ENCODE measurements at regions not wholly inside any gene's neighbourhood (a gene's known extent, or its start where the extent isn't known, plus 50 kb on each side); places are given as distances from the start of the nearest gene placed in this dataset.

GRCh38 chr13:103762523-103762922, 696.3 kb upstream of the SLC10A2 start:
- no peak for DNase-seq

- DNase-seq: no peak
These were observed 693.1 kb upstream of the SLC10A2 start for GRCh38 chr13:103759361-103759760.

- DNase-seq: no peak
These were observed 692.0 kb upstream of the SLC10A2 start for GRCh38 chr13:103758222-103758621.

DNA sequence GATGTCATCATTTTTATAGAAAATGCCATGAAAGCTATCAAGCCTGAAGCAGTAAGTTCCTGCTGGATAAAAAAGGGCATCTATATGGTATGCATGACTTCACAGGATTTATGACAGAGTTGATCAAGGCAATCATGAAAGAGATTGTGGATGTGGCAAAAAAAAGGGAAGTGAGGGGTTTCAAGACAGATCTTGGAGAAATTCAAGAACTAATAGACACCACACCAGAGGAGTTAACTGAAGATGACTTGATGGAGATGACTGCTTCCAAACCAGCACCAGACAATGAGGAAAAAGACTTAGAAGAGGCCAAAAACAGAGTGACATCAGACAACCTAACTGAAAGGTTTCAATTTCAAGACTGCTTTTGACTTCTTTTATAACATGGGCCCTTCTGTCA, 691.1 kb upstream of the SLC10A2 start:
- DNase-seq: no peak

GRCh38 chr13:103754783-103755182, 688.6 kb upstream of the SLC10A2 start:
- no peak for DNase-seq

- no peak for DNase-seq
These were observed 668.6 kb upstream of the SLC10A2 start for GRCh38 chr13:103734837-103735236.

- DNase-seq: no peak
These were observed 665.7 kb upstream of the SLC10A2 start for GRCh38 chr13:103731959-103732358.

DNA sequence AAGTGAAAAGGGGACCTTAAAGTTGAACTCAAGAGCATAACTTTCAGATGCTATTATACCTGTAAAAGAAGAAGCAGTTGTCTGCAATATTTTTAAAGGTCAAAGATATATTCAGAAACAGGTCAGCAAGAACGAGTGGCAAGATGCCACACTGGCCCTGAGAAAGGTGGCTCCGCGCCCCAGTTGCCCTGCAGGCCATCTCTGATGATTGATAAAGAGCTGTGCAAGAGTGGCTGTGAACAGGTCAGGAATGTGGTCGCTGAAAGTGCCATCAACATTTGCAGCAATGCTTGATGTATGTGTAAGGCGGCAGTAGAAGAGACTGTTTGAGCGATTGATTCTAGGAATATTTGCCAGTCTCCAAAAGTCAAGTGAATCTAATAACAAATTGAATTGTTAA, 664.2 kb upstream of the SLC10A2 start:
- DNase-seq: no peak

DNA sequence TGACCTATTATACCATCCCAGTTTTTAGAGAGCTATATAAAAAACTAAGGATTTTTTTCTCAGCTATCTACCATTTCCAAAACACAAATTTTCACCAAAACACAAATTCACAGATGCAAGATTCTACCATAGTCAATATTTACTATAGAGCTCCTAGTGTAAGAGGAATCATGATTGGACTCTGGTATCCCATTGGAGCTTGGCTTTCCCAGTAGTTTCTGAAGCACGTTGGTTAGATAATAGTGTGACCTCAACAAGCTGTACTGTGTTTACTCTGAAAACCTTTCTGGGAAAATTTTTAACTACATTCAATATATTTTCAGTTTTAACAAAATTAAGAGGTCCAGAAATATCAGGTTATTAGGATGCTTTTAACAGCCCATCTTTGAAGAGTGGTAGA, 660.6 kb upstream of the SLC10A2 start:
- DNase-seq: no peak

- no peak for DNase-seq
These were observed 650.5 kb upstream of the SLC10A2 start for GRCh38 chr13:103716718-103717117.

GRCh38 chr13:103715335-103715734, 649.1 kb upstream of the SLC10A2 start:
- DNase-seq: no peak

DNA sequence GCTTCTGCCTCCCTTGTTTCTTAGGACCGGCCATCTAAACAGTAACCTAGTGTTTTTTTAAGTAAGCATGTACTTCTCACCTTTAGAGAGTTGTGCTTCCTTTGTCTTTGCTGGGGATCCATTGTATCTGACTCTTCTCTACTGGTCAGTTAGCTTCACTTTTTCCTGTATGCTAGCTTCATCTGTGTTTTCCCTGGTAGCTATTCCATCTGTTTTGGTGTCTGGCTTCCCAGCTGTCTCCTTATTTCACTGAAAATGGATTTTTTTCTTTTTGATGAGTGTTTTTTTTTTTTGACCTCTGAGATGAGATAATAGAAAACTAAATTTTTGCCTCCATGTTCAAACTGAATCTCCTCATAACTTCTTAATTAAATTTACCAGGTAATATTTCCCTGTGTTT, 637.0 kb upstream of the SLC10A2 start:
- DNase-seq: no peak

DNA sequence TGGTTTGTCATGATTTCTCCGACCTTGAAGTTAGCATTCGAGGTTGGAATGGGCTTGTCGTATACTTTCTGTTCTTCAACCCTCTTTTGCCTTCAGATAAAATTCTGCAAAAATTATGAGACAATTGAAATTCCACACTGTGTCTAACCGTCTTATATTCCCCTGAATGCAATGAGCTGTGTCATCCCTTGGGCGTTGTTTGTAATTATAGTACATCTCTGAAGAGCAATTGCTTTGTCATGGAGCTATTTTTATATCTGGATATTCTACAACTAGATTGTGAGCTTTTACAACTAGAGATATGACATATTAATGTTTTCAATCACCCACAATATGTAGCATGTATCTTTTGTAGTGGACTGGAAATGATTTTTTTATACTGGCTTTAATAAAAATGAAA, 631.8 kb upstream of the SLC10A2 start:
- no peak for DNase-seq

DNA sequence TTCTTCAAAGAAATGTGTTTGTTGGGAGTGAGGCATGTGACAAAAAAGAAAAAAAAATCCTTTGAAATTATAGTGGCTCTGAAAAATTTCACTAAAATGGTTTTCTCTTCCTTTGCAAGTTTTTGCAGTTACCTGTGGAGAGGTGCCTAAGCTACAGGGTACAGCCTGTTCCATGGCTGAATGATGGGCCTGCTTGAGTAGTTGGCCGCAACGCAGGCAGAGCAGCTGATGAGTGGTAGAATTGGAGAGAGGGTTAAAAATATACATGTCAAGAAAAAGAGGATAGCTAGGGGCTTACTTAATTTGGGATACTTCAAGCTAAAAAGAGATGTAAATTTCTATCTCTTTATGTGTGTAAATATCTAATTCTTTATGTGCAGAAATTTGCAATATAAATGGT, 629.1 kb upstream of the SLC10A2 start:
- no peak for DNase-seq

- peak; percentile 18 for DNase-seq
These were observed 628.3 kb upstream of the SLC10A2 start for GRCh38 chr13:103694471-103694870.

- peak; percentile 45 for DNase-seq
These were observed 627.8 kb upstream of the SLC10A2 start for GRCh38 chr13:103694033-103694432.

DNA sequence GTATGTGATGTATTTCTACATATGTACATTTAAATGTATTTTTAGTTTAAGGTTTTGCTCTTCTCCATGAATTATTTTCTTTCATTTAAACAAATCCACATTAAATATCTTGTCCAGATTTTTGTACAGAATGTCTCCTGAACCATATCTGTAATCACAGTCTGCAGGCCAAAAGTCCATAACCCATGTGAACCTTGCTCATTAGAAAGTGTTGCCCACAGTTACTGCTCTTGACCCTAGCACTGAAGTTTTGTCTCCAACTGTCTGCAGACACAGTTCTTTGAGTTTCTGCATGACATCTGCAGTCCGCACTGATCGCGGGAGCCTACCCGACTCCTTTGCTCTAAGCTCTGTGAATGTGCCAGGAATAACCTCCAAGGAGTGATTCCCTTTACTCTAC, 626.2 kb upstream of the SLC10A2 start:
- no peak for DNase-seq

DNA sequence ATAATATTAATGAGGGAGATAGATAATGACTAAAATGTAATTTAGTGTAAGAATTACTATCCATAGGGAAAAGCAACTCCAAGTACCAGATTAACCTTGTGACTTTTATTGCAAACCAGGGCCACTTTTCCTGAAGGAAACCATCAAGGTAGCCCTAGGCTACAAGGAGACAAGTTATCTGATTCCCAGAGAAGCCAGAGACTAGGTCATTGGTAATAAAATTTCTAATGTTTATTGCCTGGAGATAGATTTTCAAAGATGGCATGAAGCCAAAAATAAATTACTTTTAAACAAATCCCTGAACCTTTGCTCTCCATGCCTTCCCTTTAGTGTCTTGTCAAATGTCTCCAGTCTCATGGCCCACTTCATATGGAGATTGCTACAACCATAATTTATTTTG, 610.1 kb upstream of the SLC10A2 start:
- DNase-seq: peak; percentile 39

DNA sequence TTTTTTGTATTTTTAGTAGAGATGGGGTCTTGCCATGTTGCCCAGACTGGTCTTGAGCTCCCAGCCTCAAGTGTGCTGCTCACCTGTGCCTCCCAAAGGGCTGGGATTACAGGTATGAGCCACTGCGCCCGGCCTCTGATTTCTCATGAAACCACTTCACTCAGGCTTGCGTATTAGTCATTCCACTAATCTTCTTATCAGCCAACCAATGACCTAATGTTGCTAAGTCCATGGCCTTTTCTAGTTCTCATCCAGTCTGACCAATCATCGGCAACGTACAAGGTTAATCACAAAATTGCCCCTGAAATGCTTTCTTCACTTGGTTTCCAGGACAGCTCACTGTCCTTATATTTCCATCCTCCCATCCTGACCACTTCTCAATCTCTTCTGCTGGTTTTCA, 605.3 kb upstream of the SLC10A2 start:
- no peak for DNase-seq

DNA sequence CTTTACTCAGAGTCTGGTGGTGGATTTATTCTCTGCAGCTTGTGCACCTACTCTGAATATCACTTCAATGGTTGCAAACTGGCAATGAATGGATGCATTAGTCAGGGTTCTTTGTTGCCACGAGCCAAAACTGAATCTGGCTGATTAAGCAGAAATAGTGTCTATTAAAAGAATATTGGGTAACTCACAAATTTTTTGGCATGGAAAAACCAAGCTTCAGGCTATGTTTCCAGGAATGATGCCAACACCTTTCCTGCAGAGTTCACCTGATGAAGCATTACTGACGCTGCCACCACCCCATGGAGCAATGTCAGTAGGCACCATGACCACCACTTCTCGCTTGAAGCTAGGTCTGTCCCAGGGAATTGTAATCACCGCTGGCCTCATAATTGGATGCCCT, 597.8 kb upstream of the SLC10A2 start:
- DNase-seq: peak; percentile 44

DNA sequence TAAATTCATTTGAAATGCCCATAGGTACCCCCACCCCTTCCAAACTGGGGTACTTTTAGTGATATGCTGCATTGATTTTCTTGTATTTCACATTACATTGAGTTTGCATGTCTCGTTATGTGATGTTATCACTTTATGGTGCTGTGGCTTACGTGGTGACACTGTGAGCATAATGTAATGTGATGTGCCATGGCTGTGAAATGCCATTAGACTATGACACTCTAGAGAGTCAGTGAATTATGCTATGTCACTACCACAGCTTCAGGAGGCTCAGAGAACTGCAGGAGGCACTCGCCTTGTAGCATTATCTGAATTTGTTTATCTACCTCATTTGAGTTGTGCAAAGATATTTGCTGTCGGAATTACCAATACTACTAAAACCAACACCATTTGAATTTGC, 590.1 kb upstream of the SLC10A2 start:
- no peak for DNase-seq

GRCh38 chr13:103640606-103641005, 574.4 kb upstream of the SLC10A2 start:
- DNase-seq: no peak

GRCh38 chr13:103639326-103639725, 573.1 kb upstream of the SLC10A2 start:
- DNase-seq: no peak

DNA sequence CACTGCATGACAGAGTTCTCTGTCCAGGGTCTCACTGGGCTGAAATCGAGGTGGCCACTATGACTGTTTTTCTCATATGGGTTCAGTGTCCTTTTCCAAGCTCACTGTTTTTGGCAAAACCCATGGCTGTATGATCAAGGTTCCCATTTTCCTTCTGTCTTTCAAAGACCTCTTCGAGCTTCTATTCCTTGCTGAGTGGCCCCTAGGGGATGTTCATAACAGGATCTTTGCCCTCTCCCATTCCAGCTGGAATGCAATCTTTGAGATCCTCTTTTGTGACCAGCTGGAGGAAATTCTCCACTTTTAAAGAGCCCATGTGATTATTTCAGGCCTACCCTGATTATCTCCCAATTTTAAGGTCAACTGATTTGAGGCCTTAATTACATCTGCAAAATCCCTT, 572.5 kb upstream of the SLC10A2 start:
- DNase-seq: no peak

DNA sequence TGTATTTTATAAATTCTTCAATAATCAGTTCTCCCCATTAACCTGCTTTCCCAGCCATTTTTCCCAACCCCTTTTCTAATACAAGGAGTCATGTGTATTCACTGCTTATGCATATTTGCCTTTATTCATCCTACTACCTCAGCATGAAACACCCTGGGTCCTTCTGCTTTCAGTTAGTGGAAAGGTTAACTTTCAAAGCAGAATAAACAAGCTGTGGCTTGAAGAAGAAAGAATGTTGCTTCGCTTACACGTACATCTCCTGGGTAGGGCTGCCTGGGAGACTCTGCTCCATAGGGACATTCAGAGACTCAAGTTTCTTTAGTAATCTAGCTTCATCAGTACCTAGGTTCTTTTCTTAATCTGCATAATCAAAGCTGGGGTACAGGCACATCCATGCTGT, 567.8 kb upstream of the SLC10A2 start:
- DNase-seq: no peak

DNA sequence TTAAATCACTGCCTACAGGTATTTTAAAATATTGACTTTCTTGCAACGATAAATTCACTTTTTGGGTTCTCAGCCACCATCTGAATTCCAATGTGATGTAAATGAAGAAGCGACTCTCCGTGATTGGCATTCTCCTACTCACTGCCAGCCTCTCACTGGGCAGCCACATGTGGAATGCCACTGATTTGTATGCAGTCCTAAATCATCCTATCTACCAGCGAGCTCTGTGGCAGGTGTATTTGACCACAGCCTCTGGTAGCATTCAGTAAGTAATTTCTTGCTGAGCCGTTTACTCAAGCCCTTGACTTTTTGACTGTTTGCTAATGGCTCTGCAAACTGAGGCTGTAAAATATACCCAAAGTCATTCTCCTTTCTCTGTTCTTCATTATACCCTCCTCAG, 559.0 kb upstream of the SLC10A2 start:
- DNase-seq: no peak
